ENCODE measurements at regions not wholly inside any gene's neighbourhood (a gene's known extent, or its start where the extent isn't known, plus 50 kb on each side); places are given as distances from the start of the nearest gene placed in this dataset.

DNA sequence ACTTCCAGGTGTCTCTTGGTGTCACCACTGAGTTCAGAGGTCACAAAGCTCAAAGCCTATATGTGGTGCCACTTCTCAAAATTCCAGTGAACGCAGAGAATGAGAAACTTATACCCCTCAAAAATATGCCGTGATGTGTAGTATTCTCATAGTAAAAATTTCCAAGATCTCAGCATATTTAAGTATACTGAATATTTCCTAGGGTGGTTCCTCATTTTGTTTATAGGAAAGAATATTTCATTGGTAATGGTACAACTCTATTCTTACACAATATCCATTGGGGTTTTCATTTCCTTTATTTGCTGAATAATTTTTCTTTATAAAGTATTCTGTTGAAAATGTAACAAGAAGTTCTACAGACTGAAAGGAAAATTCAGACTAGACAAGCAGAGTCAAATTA is 58.9 kb upstream of the ADO start:
- CTCF ChIA-PET = no interaction called here
- Mint-ChIP-seq H3K27ac (ENCODE audit: unreplicated experiment) (no peak overlapping the region), H3K36me3 (ENCODE audit: insufficient read depth, unreplicated experiment) (no peaks in the 10 kb centered on the region), H3K4me1 (ENCODE audit: low read depth, unreplicated experiment) (no peaks in the 10 kb centered on the region), H3K27me3 (ENCODE audit: unreplicated experiment) (no peaks in the 10 kb centered on the region), H3K9me3 (ENCODE audit: low read depth, unreplicated experiment) (no peaks in the 10 kb centered on the region), H3K4me3 (ENCODE audit: low read depth, unreplicated experiment) (no peak overlapping the region)
- DNase-seq = no peak
- intact Hi-C loops (cut with micrococcal nuclease; ENCODE audit: unreplicated experiment) = no loop called here
- BruUV-seq (replicated peaks) = no TSS peak
- no peak for TF ChIP-seq CTCF (IDR thresholded peaks at IDR 0.05; ENCODE audit: unreplicated experiment)

GRCh38 chr10:62746951-62747729 is 57.4 kb upstream of the ADO start:
- TF ChIP-seq CTCF (IDR thresholded peaks at IDR 0.05; ENCODE audit: unreplicated experiment) = no peak
- H3K9me3 Mint-ChIP-seq (ENCODE audit: low read depth, unreplicated experiment) = no peaks in the 10 kb centered on the region
- H3K27ac Mint-ChIP-seq (ENCODE audit: unreplicated experiment) = no peak overlapping the region
- H3K36me3 Mint-ChIP-seq (ENCODE audit: insufficient read depth, unreplicated experiment) = no peaks in the 10 kb centered on the region
- intact Hi-C loops (cut with micrococcal nuclease; ENCODE audit: unreplicated experiment) = no loop called here
- BruUV-seq (replicated peaks) = no TSS peak
- H3K4me1 Mint-ChIP-seq (ENCODE audit: low read depth, unreplicated experiment) = no peaks in the 10 kb centered on the region
- CTCF ChIA-PET = no interaction called here
- no peak overlapping the region for H3K4me3 Mint-ChIP-seq (ENCODE audit: low read depth, unreplicated experiment)
- no peaks in the 10 kb centered on the region for H3K27me3 Mint-ChIP-seq (ENCODE audit: unreplicated experiment)
- no peak for DNase-seq

GRCh38 chr10:62748386-62748785 is 56.1 kb upstream of the ADO start:
- H3K27me3 Mint-ChIP-seq (ENCODE audit: unreplicated experiment) = no peaks in the 10 kb centered on the region
- no peaks in the 10 kb centered on the region for H3K36me3 Mint-ChIP-seq (ENCODE audit: insufficient read depth, unreplicated experiment)
- intact Hi-C loops (cut with micrococcal nuclease; ENCODE audit: unreplicated experiment) = no loop called here
- no peak for DNase-seq
- H3K27ac Mint-ChIP-seq (ENCODE audit: unreplicated experiment) = no peak overlapping the region
- TF ChIP-seq CTCF (IDR thresholded peaks at IDR 0.05; ENCODE audit: unreplicated experiment) = no peak
- no TSS peak for BruUV-seq (replicated peaks)
- no peak overlapping the region for H3K4me3 Mint-ChIP-seq (ENCODE audit: low read depth, unreplicated experiment)
- H3K9me3 Mint-ChIP-seq (ENCODE audit: low read depth, unreplicated experiment) = no peaks in the 10 kb centered on the region
- CTCF ChIA-PET = no interaction called here
- no peaks in the 10 kb centered on the region for H3K4me1 Mint-ChIP-seq (ENCODE audit: low read depth, unreplicated experiment)

DNA sequence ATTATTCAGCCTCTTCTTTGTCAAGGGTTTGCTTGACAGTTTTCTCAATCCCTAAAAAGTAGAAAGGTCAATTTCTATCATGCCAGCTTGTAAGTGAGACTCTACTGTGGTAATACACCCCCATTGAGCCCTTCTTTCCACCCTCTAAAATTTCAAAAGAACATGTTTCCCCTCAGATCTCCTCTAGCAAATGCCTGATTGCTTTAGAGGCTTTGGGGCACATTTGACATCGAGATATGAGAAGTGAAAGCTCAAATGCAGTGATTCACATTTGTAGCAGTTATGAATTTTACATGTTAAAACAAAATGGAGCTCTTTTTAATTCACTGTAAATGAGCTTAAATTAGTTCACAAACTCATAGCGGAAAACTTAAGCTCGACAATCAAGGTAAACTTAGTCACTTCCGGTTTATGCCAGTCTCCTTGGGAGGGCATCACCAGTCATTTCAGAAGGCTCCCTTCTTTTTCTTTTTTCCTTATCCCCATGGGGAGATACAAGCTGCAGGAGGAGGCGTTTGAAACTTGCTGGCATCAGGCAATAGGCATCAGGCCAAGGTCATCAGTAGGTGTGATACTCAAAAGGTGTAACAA is 55.3 kb upstream of the ADO start:
- Mint-ChIP-seq H3K27ac (ENCODE audit: unreplicated experiment) (no peak overlapping the region), H3K27me3 (ENCODE audit: unreplicated experiment) (peaks cover 2% of the 10 kb centered on the region), H3K4me3 (ENCODE audit: low read depth, unreplicated experiment) (no peak overlapping the region), H3K9me3 (ENCODE audit: low read depth, unreplicated experiment) (no peaks in the 10 kb centered on the region), H3K36me3 (ENCODE audit: insufficient read depth, unreplicated experiment) (no peaks in the 10 kb centered on the region), H3K4me1 (ENCODE audit: low read depth, unreplicated experiment) (no peaks in the 10 kb centered on the region)
- intact Hi-C loops (cut with micrococcal nuclease; ENCODE audit: unreplicated experiment) = no loop called here
- BruUV-seq (replicated peaks) = no TSS peak
- TF ChIP-seq CTCF (IDR thresholded peaks at IDR 0.05; ENCODE audit: unreplicated experiment) = no peak
- CTCF ChIA-PET = interaction anchor here (0.8 kb wide), 1 partner anchor 13 kb away, joined by 3 read pairs; no protein-coding TSS in a partner anchor
- no peak for DNase-seq

Measured in Calu3 (cell line).